DOHH2 (cell line): ENCODE measurements at regions not wholly inside any gene's neighbourhood (a gene's known extent, or its start where the extent isn't known, plus 50 kb on each side); places are given as distances from the start of the nearest gene placed in this dataset.

Experiments used
- H3F3A ChIP-seq: fragments of 200-600 bp; sonication (generic), shearing (Covaris generic); 2 replicates; pipeline ENCODE4 v1.6.0; 2016; ENCODE audit warnings: antibody characterized with exemption, mild to moderate bottlenecking; ENCODE audit not compliant: control insufficient read depth, insufficient read depth
- H3K27ac ChIP-seq: fragments of 200-600 bp; sonication (generic); 2 replicates; pipeline ENCODE4 v1.5.1; 2014; ENCODE audit warnings: low read depth, mild to moderate bottlenecking, low read length, moderate library complexity
- H3K27me3 ChIP-seq: fragments of 200-600 bp; sonication (generic); 2 replicates; pipeline ENCODE4 v1.6.1; 2014; ENCODE audit warnings: mild to moderate bottlenecking, low read length, mixed read lengths; ENCODE audit not compliant: control insufficient read depth
- H3K36me3 ChIP-seq: fragments of 200-600 bp; sonication (generic); 2 replicates; pipeline ENCODE4 v1.6.1; 2014; ENCODE audit warnings: mild to moderate bottlenecking, low read length, moderate library complexity, mixed read lengths; ENCODE audit not compliant: control insufficient read depth
- H3K4me1 ChIP-seq: fragments of 200-600 bp; sonication (generic); 2 replicates; pipeline ENCODE4 v1.6.1; 2014; ENCODE audit warnings: mild to moderate bottlenecking, low read length, mixed read lengths; ENCODE audit not compliant: control insufficient read depth
- H3K4me2 ChIP-seq: fragments of 200-600 bp; sonication (generic); 2 replicates; pipeline ENCODE4 v1.6.0; 2014; ENCODE audit warnings: mild to moderate bottlenecking, low read length, moderate library complexity
- H3K4me3 ChIP-seq: fragments of 200-600 bp; sonication (generic); 2 replicates; pipeline ENCODE4 v1.5.1; 2014; ENCODE audit warnings: mild to moderate bottlenecking, low read length, mixed read lengths
- H3K79me2 ChIP-seq: fragments of 200-600 bp; sonication (generic); 2 replicates; pipeline ENCODE4 v1.6.1; 2014; ENCODE audit warnings: mild to moderate bottlenecking, low read length, mixed read lengths; ENCODE audit not compliant: control insufficient read depth
- H3K9me2 ChIP-seq: fragments of 200-600 bp; sonication (generic); replicated peaks from 2 replicates; pipeline ENCODE4 v1.6.1; 2014; ENCODE audit warnings: mild to moderate bottlenecking, low read length, mixed read lengths; ENCODE audit not compliant: control insufficient read depth
- H3K9me3 ChIP-seq: fragments of 200-600 bp; sonication (generic); 2 replicates; pipeline ENCODE4 v1.6.1; 2014; ENCODE audit warnings: antibody characterized with exemption, low read length, mixed read lengths; ENCODE audit not compliant: control insufficient read depth, insufficient read depth
- H4K20me1 ChIP-seq: fragments of 200-600 bp; sonication (generic); 2 replicates; pipeline ENCODE4 v1.6.0; 2014; ENCODE audit warnings: low read depth, mild to moderate bottlenecking, antibody characterized with exemption, low read length, moderate library complexity; ENCODE audit not compliant: control insufficient read depth, insufficient read depth
- CTCF ChIP-seq: fragments of 200-600 bp; sonication (generic); IDR thresholded peaks from one replicate; pipeline ENCODE4 v1.5.1; 2014; ENCODE audit warnings: antibody characterized with exemption, mild to moderate bottlenecking, low read depth, low read length; ENCODE audit not compliant: poor library complexity, severe bottlenecking
- EZH2phosphoT487 ChIP-seq: fragments of 200-600 bp; sonication (generic); IDR thresholded peaks from 2 replicates; pipeline ENCODE4 v1.6.1; 2017; ENCODE audit warnings: borderline replicate concordance, mild to moderate bottlenecking, antibody characterized with exemption, low read length, moderate library complexity, mixed read lengths

- no peaks in the 10 kb centered on the region for H3K9me2 ChIP-seq
- H3K27me3 ChIP-seq: no peaks in the 10 kb centered on the region
- H3F3A ChIP-seq: no peaks in the 10 kb centered on the region
- no peaks in the 10 kb centered on the region for H3K36me3 ChIP-seq
- H3K4me3 ChIP-seq: no peak overlapping the region
- no peak for TF ChIP-seq CTCF
- no peak for TF ChIP-seq EZH2phosphoT487
- H3K79me2 ChIP-seq: no peaks in the 10 kb centered on the region
- no peak overlapping the region for H3K27ac ChIP-seq
- H4K20me1 ChIP-seq: no peaks in the 10 kb centered on the region
- H3K4me1 ChIP-seq: peaks cover 5% of the 10 kb centered on the region; the same call in 1 of the 2 replicates
- no peak overlapping the region for H3K4me2 ChIP-seq
- no peaks in the 10 kb centered on the region for H3K9me3 ChIP-seq
Measured at GRCh38 chr6:137968455-137968804, 101.4 kb downstream of the TNFAIP3 start.

DNA sequence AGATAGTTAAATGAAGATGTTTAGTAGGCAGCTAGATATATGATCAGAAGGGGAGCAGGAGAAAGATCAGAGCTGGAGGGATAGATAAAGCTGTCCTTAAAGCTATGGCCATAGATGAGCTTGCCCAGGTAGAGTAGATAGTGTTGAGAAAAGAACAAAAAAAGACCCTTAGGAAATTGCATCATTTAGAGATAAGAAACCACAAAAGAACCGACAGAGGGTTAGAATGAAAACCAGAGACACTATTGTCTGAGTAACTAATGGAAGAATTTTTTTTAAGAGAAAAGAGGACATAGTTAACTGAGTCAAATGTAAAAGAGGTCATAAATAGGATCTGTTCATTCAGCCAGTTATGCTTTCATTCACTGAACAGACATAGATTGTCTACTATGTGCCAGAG, 101.8 kb downstream of the TNFAIP3 start:
- TF ChIP-seq CTCF (no peak), EZH2phosphoT487 (no peak)
- H3K27ac ChIP-seq: no peak overlapping the region
- no peaks in the 10 kb centered on the region for H3K9me3 ChIP-seq
- H3K36me3 ChIP-seq: no peaks in the 10 kb centered on the region
- no peaks in the 10 kb centered on the region for H3K9me2 ChIP-seq
- H4K20me1 ChIP-seq: no peaks in the 10 kb centered on the region
- no peaks in the 10 kb centered on the region for H3F3A ChIP-seq
- no peak overlapping the region for H3K4me2 ChIP-seq
- no peaks in the 10 kb centered on the region for H3K27me3 ChIP-seq
- H3K4me1 ChIP-seq: peaks cover 5% of the 10 kb centered on the region; the same call in 1 of the 2 replicates
- H3K4me3 ChIP-seq: no peak overlapping the region
- H3K79me2 ChIP-seq: no peaks in the 10 kb centered on the region

GRCh38 chr6:137969874-137970273, 102.8 kb downstream of the TNFAIP3 start:
- H3K36me3 ChIP-seq: no peaks in the 10 kb centered on the region
- H3K4me3 ChIP-seq: no peak overlapping the region
- no peaks in the 10 kb centered on the region for H3K9me3 ChIP-seq
- no peaks in the 10 kb centered on the region for H3K27me3 ChIP-seq
- H3K4me2 ChIP-seq: no peak overlapping the region
- no peaks in the 10 kb centered on the region for H3K9me2 ChIP-seq
- no peak overlapping the region for H3K27ac ChIP-seq
- H3K79me2 ChIP-seq: no peaks in the 10 kb centered on the region
- H3K4me1 ChIP-seq: peaks cover 2% of the 10 kb centered on the region; the same call in 1 of the 2 replicates
- TF ChIP-seq CTCF: no peak
- TF ChIP-seq EZH2phosphoT487: no peak
- H4K20me1 ChIP-seq: no peaks in the 10 kb centered on the region
- H3F3A ChIP-seq: no peaks in the 10 kb centered on the region

DNA sequence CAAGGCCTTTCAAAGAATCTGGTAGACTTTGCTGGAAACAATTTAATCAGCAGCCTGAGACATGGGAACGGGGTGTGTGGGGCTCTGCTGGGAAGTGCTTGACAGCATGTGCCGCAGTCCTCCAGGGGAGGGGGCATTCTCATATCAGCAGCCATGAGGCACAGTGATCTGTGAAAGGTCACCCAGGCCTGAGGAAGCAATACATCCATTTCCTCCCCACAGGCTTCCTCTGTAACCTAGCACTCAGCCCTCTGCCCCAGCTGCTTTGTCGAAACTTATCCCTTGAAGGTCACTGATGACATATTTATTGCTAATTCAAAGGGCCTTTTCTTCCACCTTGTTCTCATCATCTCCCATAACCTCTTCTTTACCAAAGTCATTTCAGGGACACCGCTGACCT, 103.3 kb downstream of the TNFAIP3 start:
- TF ChIP-seq EZH2phosphoT487: no peak
- H4K20me1 ChIP-seq: no peaks in the 10 kb centered on the region
- no peak overlapping the region for H3K4me3 ChIP-seq
- no peaks in the 10 kb centered on the region for H3F3A ChIP-seq
- no peak overlapping the region for H3K27ac ChIP-seq
- H3K4me2 ChIP-seq: no peak overlapping the region
- no peaks in the 10 kb centered on the region for H3K27me3 ChIP-seq
- H3K79me2 ChIP-seq: no peaks in the 10 kb centered on the region
- H3K9me3 ChIP-seq: no peaks in the 10 kb centered on the region
- no peaks in the 10 kb centered on the region for H3K36me3 ChIP-seq
- H3K9me2 ChIP-seq: no peaks in the 10 kb centered on the region
- no peaks in the 10 kb centered on the region for H3K4me1 ChIP-seq
